ENCODE measurements at regions not wholly inside any gene's neighbourhood (a gene's known extent, or its start where the extent isn't known, plus 50 kb on each side); places are given as distances from the start of the nearest gene placed in this dataset.
"Not testable (repeated sequence)": the region's sequence is repeated elsewhere in the genome, so short reads cannot be mapped to it uniquely, and the experiment has no call there.

DNA sequence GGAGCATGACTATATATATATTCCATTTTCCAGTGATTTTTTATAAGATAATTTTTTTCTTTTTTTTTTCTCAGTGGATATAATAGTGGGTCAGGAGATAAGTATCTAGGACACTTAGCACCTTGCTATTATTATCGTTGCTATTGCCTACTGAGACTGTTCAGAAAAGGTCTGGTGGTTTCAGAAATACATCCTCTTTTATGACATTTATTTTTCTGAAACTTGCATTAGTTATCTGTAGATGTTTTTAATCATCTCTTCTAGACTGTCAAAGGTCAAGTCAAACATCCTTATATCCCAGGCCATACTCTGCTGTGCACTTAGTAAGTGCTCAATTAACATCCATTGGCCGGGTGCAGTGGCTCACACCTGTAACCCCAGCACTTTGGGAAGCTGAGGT is 72.9 kb upstream of the MED14 start:
- no peaks in the 10 kb centered on the region for H3K4me1 ChIP-seq (ENCODE audit: control insufficient read depth in 1 of 2, low read depth in 2 of 2)
- no peaks in the 10 kb centered on the region for H3K27me3 ChIP-seq (replicated peaks; ENCODE audit: insufficient read depth)
- no peak overlapping the region for H3K4me3 ChIP-seq
- H3K27ac ChIP-seq: no peak overlapping the region
- no peak for TF ChIP-seq CTCF (IDR thresholded peaks at IDR 0.05)
- H3K9me3 ChIP-seq: no peaks in the 10 kb centered on the region
- ATAC-seq (ENCODE audit: insufficient number of reproducible peaks, low FRiP score, low read depth) (no peak), DNase-seq (ENCODE audit: low spot score) (no peak)
- no peaks in the 10 kb centered on the region for H3K36me3 ChIP-seq

DNA sequence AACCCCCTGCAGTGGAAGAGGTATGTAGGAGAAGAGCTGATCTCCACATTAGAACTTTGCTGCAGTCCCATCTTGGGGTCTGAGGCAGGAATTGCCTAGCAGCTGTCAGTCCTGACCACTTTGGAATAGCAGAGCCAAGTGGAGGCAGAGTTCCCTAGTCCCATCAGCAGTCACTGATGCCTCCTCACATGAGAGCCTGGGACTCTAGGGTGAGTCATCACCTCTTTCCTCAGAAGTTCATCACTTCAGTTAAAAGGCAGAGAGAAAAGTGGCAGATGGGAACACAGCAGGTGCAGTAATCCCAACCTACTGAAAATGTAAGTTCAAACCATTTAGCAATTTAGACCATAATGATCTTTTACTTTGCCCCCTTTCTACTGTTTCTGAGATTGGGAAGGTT is 73.9 kb upstream of the MED14 start:
- no peak for ATAC-seq (ENCODE audit: insufficient number of reproducible peaks, low FRiP score, low read depth)
- no peaks in the 10 kb centered on the region for H3K27me3 ChIP-seq (replicated peaks; ENCODE audit: insufficient read depth)

GRCh38 chrX:40815045-40815444 is 79.7 kb upstream of the MED14 start:
- H3K9me3 ChIP-seq; H3K36me3 ChIP-seq; H3K27ac ChIP-seq; ATAC-seq (ENCODE audit: insufficient number of reproducible peaks, low FRiP score, low read depth); H3K27me3 ChIP-seq (replicated peaks; ENCODE audit: insufficient read depth); H3K4me3 ChIP-seq; H3K4me1 ChIP-seq (ENCODE audit: control insufficient read depth in 1 of 2, low read depth in 2 of 2); DNase-seq (ENCODE audit: low spot score): not testable (repeated sequence)

More for the DNA sequence above, 73.9 kb upstream of the MED14 start:
- TF ChIP-seq CTCF (IDR thresholded peaks at IDR 0.05): no peak
- Histone ChIP-seq H3K9me3 (no peaks in the 10 kb centered on the region), H3K4me1 (ENCODE audit: control insufficient read depth in 1 of 2, low read depth in 2 of 2) (no peaks in the 10 kb centered on the region), H3K36me3 (no peaks in the 10 kb centered on the region), H3K27ac (no peak overlapping the region), H3K4me3 (no peak overlapping the region)
- no peak for DNase-seq (ENCODE audit: low spot score)

DNA sequence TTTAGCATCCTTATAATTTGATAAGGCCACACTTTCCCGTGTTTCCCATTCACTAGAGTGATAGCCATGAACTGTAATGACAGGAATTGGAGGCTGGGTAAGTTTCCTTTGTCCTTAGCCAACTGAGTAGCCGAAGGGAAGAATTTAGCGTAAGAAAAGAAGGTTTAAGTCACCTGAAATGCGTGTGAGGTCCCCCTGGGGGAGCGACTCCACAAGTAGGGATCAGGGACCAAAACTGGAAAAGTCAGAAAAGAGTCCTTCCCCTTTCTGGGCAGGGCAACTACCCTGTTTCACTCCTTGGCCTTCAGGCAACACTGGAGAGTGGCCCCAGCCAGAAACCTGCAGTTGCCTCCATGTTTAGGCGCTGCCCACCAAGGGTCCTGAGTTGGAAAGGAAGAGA is 81.6 kb upstream of the MED14 start:
- Histone ChIP-seq H3K4me3 (no peak overlapping the region), H3K9me3 (no peaks in the 10 kb centered on the region), H3K4me1 (ENCODE audit: control insufficient read depth in 1 of 2, low read depth in 2 of 2) (no peaks in the 10 kb centered on the region), H3K27me3 (replicated peaks; ENCODE audit: insufficient read depth) (no peaks in the 10 kb centered on the region), H3K36me3 (no peaks in the 10 kb centered on the region), H3K27ac (peak overlapping the region in 1 of 2 donors; percentile 57)
- TF ChIP-seq CTCF (IDR thresholded peaks at IDR 0.05): no peak
- ATAC-seq (ENCODE audit: insufficient number of reproducible peaks, low FRiP score, low read depth): no peak
- DNase-seq (ENCODE audit: low spot score): no peak

GRCh38 chrX:40818236-40818635 is 82.9 kb upstream of the MED14 start:
- DNase-seq (ENCODE audit: low spot score) (no peak), ATAC-seq (ENCODE audit: insufficient number of reproducible peaks, low FRiP score, low read depth) (no peak)
- H3K4me1 ChIP-seq (ENCODE audit: control insufficient read depth in 1 of 2, low read depth in 2 of 2): no peaks in the 10 kb centered on the region
- H3K27me3 ChIP-seq (replicated peaks; ENCODE audit: insufficient read depth): no peaks in the 10 kb centered on the region
- no peak overlapping the region for H3K27ac ChIP-seq
- no peak overlapping the region for H3K4me3 ChIP-seq
- H3K36me3 ChIP-seq: no peaks in the 10 kb centered on the region
- H3K9me3 ChIP-seq: no peaks in the 10 kb centered on the region
- no peak for TF ChIP-seq CTCF (IDR thresholded peaks at IDR 0.05)

GRCh38 chrX:40821780-40822179 is 86.4 kb upstream of the MED14 start:
- Histone ChIP-seq H3K4me3 (no peak overlapping the region), H3K36me3 (no peaks in the 10 kb centered on the region), H3K27ac (no peak overlapping the region), H3K27me3 (replicated peaks; ENCODE audit: insufficient read depth) (no peaks in the 10 kb centered on the region), H3K4me1 (ENCODE audit: control insufficient read depth in 1 of 2, low read depth in 2 of 2) (no peaks in the 10 kb centered on the region), H3K9me3 (no peaks in the 10 kb centered on the region)
- ATAC-seq (ENCODE audit: insufficient number of reproducible peaks, low FRiP score, low read depth) (no peak), DNase-seq (ENCODE audit: low spot score) (no peak)
- no peak for TF ChIP-seq CTCF (IDR thresholded peaks at IDR 0.05)
